Tibial nerve (tissue), 4 donors: ENCODE measurements at regions not wholly inside any gene's neighbourhood (a gene's known extent, or its start where the extent isn't known, plus 50 kb on each side); places are given as distances from the start of the nearest gene placed in this dataset.
A peak's percentile ranks its signal among the peaks of the same experiment; 100 is the strongest.

ENCODE experiments used
- DNase-seq, 2 donors: peaks; one replicate each; pipeline ENCODE4 v3.0.0-alpha.2; 2019; ENCODE audit warnings: low spot score in 2 of 2
- H3K27ac ChIP-seq, 4 donors: fragments of 200-600 bp; sonication (generic) in 3 of 4; one replicate each; pipeline ENCODE4 v1.5.1; 2017 to 2019; ENCODE audit warnings: mild to moderate bottlenecking in 1 of 4
- H3K27me3 ChIP-seq, 2 donors: fragments of 200-600 bp; sonication (generic) in 1 of 2; one replicate each; pipeline versions ENCODE4 v1.5.1 to v1.6.0; 2017 to 2019
- H3K36me3 ChIP-seq, 3 donors: fragments of 200-600 bp; sonication (generic); one replicate each; pipeline ENCODE4 v1.5.1; 2018 to 2019
- H3K4me1 ChIP-seq, 4 donors: fragments of 200-600 bp; sonication (generic) in 3 of 4; one replicate each; pipeline ENCODE4 v1.5.1; 2017 to 2019
- H3K4me3 ChIP-seq, 4 donors: fragments of 200-600 bp; sonication (generic) in 3 of 4; one replicate each; pipeline ENCODE4 v1.5.1; 2017 to 2019; ENCODE audit warnings: mild to moderate bottlenecking in 1 of 4, moderate library complexity in 1 of 4
- H3K9me3 ChIP-seq, 4 donors: fragments of 200-600 bp; sonication (generic) in 3 of 4; one replicate each; pipeline ENCODE4 v1.5.1; 2017 to 2019
- CTCF ChIP-seq, 5 experiments: fragments of 200-600 bp in 3 of 5; fragments of 450-650 bp in 2 of 5; sonication (generic) in 3 of 5; IDR thresholded peaks; one replicate each; pipeline ENCODE4 v1.5.1; 2016 to 2019; ENCODE audit warnings: antibody characterized with exemption in 5 of 5, mild to moderate bottlenecking in 3 of 5, moderate library complexity in 2 of 5
- EP300 ChIP-seq, 2 donors: sonication (generic); formaldehyde crosslinking; IDR thresholded peaks; one replicate each; pipeline ENCODE4 v1.6.1; 2017; ENCODE audit warnings: antibody characterized with exemption in 2 of 2, mild to moderate bottlenecking in 1 of 2
- POLR2A ChIP-seq, 2 donors: fragments of 450-650 bp; IDR thresholded peaks; one replicate each; pipeline ENCODE4 v1.6.1; 2017; ENCODE audit warnings: antibody characterized with exemption in 2 of 2, mild to moderate bottlenecking in 2 of 2, moderate library complexity in 2 of 2
- WGBS, 2 donors: methylation state at CpG; one replicate each; pipeline ENCODE4 v1.1.5; 2018; 5-methylcytosine and 5-hydroxymethylcytosine counted together

- Histone ChIP-seq H3K4me1 (no peaks in the 10 kb centered on the region), H3K4me3 (no peak overlapping the region), H3K27me3 (peaks cover 0 to 10% of the 10 kb centered on the region in 2 donors), H3K36me3 (peaks cover 0 to 5% (median 0%) of the 10 kb centered on the region in 3 donors), H3K9me3 (peaks cover 0 to 20% (median 0%) of the 10 kb centered on the region in 4 donors), H3K27ac (no peak overlapping the region)
- WGBS, 2 donors = 89 to 98% methylated on average over 4 of the region's 4 CpGs
- no peak for TF ChIP-seq CTCF (IDR thresholded peaks at IDR 0.05)
- TF ChIP-seq POLR2A (IDR thresholded peaks at IDR 0.05) = no peak
- no peak for TF ChIP-seq EP300 (IDR thresholded peaks at IDR 0.05)
- DNase-seq = no peak
Measured at GRCh38 chr1:209235166-209235565, 348.3 kb upstream of the CAMK1G start.

GRCh38 chr1:209238356-209238755, 345.2 kb upstream of the CAMK1G start:
- Histone ChIP-seq H3K27ac (no peak overlapping the region), H3K36me3 (no peaks in the 10 kb centered on the region), H3K9me3 (no peaks in the 10 kb centered on the region), H3K4me3 (no peak overlapping the region), H3K4me1 (no peaks in the 10 kb centered on the region), H3K27me3 (peaks cover 0 to 3% of the 10 kb centered on the region in 2 donors)
- DNase-seq = no peak
- 65 to 76% methylated on average over 1 of the region's 1 CpG for WGBS, 2 donors
- TF ChIP-seq EP300 (IDR thresholded peaks at IDR 0.05) (no peak), CTCF (IDR thresholded peaks at IDR 0.05) (no peak), POLR2A (IDR thresholded peaks at IDR 0.05) (no peak)

GRCh38 chr1:209240351-209240750, 343.2 kb upstream of the CAMK1G start:
- Histone ChIP-seq H3K4me1 (no peaks in the 10 kb centered on the region), H3K27me3 (peaks cover 0 to 8% of the 10 kb centered on the region in 2 donors), H3K27ac (no peak overlapping the region), H3K4me3 (no peak overlapping the region), H3K36me3 (no peaks in the 10 kb centered on the region), H3K9me3 (no peaks in the 10 kb centered on the region)
- no peak for DNase-seq
- TF ChIP-seq EP300 (IDR thresholded peaks at IDR 0.05) (no peak), CTCF (IDR thresholded peaks at IDR 0.05) (no peak), POLR2A (IDR thresholded peaks at IDR 0.05) (no peak)
- WGBS, 2 donors = 42 to 65% methylated on average over 2 of the region's 2 CpGs

- H3K36me3 ChIP-seq = no peaks in the 10 kb centered on the region
- no peaks in the 10 kb centered on the region for H3K4me1 ChIP-seq
- no peak overlapping the region for H3K4me3 ChIP-seq
- TF ChIP-seq EP300 (IDR thresholded peaks at IDR 0.05) = no peak
- TF ChIP-seq POLR2A (IDR thresholded peaks at IDR 0.05) = no peak
- no peak for TF ChIP-seq CTCF (IDR thresholded peaks at IDR 0.05)
- H3K27ac ChIP-seq = no peak overlapping the region
- no peaks in the 10 kb centered on the region for H3K9me3 ChIP-seq
- 68 to 71% methylated on average over 6 of the region's 6 CpGs for WGBS, 2 donors
- H3K27me3 ChIP-seq = peaks cover 0 to 8% of the 10 kb centered on the region in 2 donors
- no peak for DNase-seq
Measured at GRCh38 chr1:209241487-209241886, 342.0 kb upstream of the CAMK1G start.

GRCh38 chr1:209248649-209249279, 334.8 kb upstream of the CAMK1G start:
- 31 to 34% methylated on average over 6 of the region's 6 CpGs for WGBS, 2 donors
- Histone ChIP-seq H3K36me3 (no peaks in the 10 kb centered on the region), H3K4me3 (no peak overlapping the region), H3K27me3 (peaks cover 0 to under 1% of the 10 kb centered on the region in 2 donors), H3K4me1 (no peaks in the 10 kb centered on the region), H3K9me3 (no peaks in the 10 kb centered on the region), H3K27ac (no peak overlapping the region)
- DNase-seq = peak; percentile 19 to 78
- TF ChIP-seq EP300 (IDR thresholded peaks at IDR 0.05) = no peak
- TF ChIP-seq POLR2A (IDR thresholded peaks at IDR 0.05) = no peak
- peak; percentile 66 to 88 (median 77) for TF ChIP-seq CTCF (IDR thresholded peaks at IDR 0.05)
